Esophagus squamous epithelium (tissue), 4 donors: ENCODE measurements at regions not wholly inside any gene's neighbourhood (a gene's known extent, or its start where the extent isn't known, plus 50 kb on each side); places are given as distances from the start of the nearest gene placed in this dataset.

Experiments used
- CTCF ChIP-seq, 6 experiments: fragments of 450-650 bp in 4 of 6; fragments of 200-600 bp in 2 of 6; sonication (generic) in 2 of 6; IDR thresholded peaks; one replicate each; pipeline ENCODE4 v1.5.1; 2016 to 2019; ENCODE audit warnings: antibody characterized with exemption in 6 of 6, mild to moderate bottlenecking in 4 of 6, moderate library complexity in 4 of 6
- POLR2A ChIP-seq, 4 donors: fragments of 450-650 bp; IDR thresholded peaks; one replicate each; pipeline ENCODE4 v1.6.1; 2017; ENCODE audit warnings: antibody characterized with exemption in 4 of 4, mild to moderate bottlenecking in 4 of 4, moderate library complexity in 3 of 4

GRCh38 chr7:94188350-94188749 lies 184.2 kb upstream of the BET1 start:
- TF ChIP-seq POLR2A (IDR thresholded peaks at IDR 0.05) (no peak), CTCF (IDR thresholded peaks at IDR 0.05) (no peak)
